GM19452 (cell line): ENCODE measurements at regions not wholly inside any gene's neighbourhood (a gene's known extent, or its start where the extent isn't known, plus 50 kb on each side); places are given as distances from the start of the nearest gene placed in this dataset.

Experiments
- ATAC-seq: cut with Tn5 transposase; IDR thresholded peaks from one replicate; pipeline ENCODE4 v1.9.1; 2021; ENCODE audit not compliant: unreplicated experiment

- ATAC-seq = peak; percentile 74
These were observed 105.0 kb upstream of the NR0B1 start for GRCh38 chrX:30414144-30414543.

GRCh38 chrX:30402366-30402765 lies 93.2 kb upstream of the NR0B1 start:
- no peak for ATAC-seq

GRCh38 chrX:30388325-30388724 lies 79.1 kb upstream of the NR0B1 start:
- no peak for ATAC-seq

- ATAC-seq = no peak
These were observed 64.8 kb upstream of the NR0B1 start for GRCh38 chrX:30373951-30374350.

GRCh38 chrX:30373479-30373878 lies 64.3 kb upstream of the NR0B1 start:
- no peak for ATAC-seq

GRCh38 chrX:30364229-30364628 lies 55.0 kb upstream of the NR0B1 start:
- no peak for ATAC-seq
